OCI-LY7 (cell line): ENCODE measurements at regions not wholly inside any gene's neighbourhood (a gene's known extent, or its start where the extent isn't known, plus 50 kb on each side); places are given as distances from the start of the nearest gene placed in this dataset.

ENCODE experiments used
- CTCF ChIP-seq: fragments of 200-600 bp; sonication (generic); conservative IDR thresholded peaks from 2 replicates; pipeline ENCODE4 v1.5.1; 2014; ENCODE audit warnings: mild to moderate bottlenecking, antibody characterized with exemption, low read length, moderate library complexity, mixed read lengths
- EZH2phosphoT487 ChIP-seq: fragments of 200-600 bp; sonication (generic); IDR thresholded peaks from 2 replicates; pipeline ENCODE4 v1.6.1; 2018; ENCODE audit warnings: low read depth, borderline replicate concordance, mild to moderate bottlenecking, mixed run types, antibody characterized with exemption, low read length, moderate library complexity, mixed read lengths

- TF ChIP-seq CTCF = no peak
- no peak for TF ChIP-seq EZH2phosphoT487
These were observed 140.6 kb upstream of the LGALSL start for GRCh38 chr2:64313398-64313723.
